Stimulated activated CD4-positive, alpha-beta T cell treated with anti-CD3 and anti-CD28 coated beads, Interleukin-2, amount 100 ng/mL, for 24 hours (primary cell): ENCODE measurements at regions not wholly inside any gene's neighbourhood (a gene's known extent, or its start where the extent isn't known, plus 50 kb on each side); places are given as distances from the start of the nearest gene placed in this dataset.
"Not testable (repeated sequence)": the region's sequence is repeated elsewhere in the genome, so short reads cannot be mapped to it uniquely, and the experiment has no call there.

Experiments used
- DNase-seq, 2 donors: peaks; one replicate each; pipeline ENCODE4 v3.0.0-alpha.2; 2020

GRCh38 chr2:143996974-143997373 lies 522.9 kb downstream of the ZEB2 start:
- DNase-seq, result no peak

GRCh38 chr2:143994961-143995360 lies 525.0 kb downstream of the ZEB2 start:
- DNase-seq, result no peak

GRCh38 chr2:143991596-143991995 lies 528.3 kb downstream of the ZEB2 start:
- DNase-seq, result not testable (repeated sequence)

- DNase-seq, result no peak
Observed at GRCh38 chr2:143988082-143988481, 531.8 kb downstream of the ZEB2 start.

- DNase-seq, result no peak
Observed at GRCh38 chr2:143981428-143981827, 538.5 kb downstream of the ZEB2 start.

GRCh38 chr2:143977356-143977755 lies 542.6 kb downstream of the ZEB2 start:
- DNase-seq, result no peak

GRCh38 chr2:143975216-143975615 lies 544.7 kb downstream of the ZEB2 start:
- DNase-seq, result no peak

- no peak for DNase-seq
Observed at GRCh38 chr2:143974262-143974661, 545.7 kb downstream of the ZEB2 start.

- DNase-seq, result no peak
Observed at GRCh38 chr2:143968860-143969259, 551.1 kb downstream of the ZEB2 start.

- no peak for DNase-seq
Observed at GRCh38 chr2:143968360-143968759, 551.6 kb downstream of the ZEB2 start.

- DNase-seq, result no peak
Observed at GRCh38 chr2:143965493-143966164, 554.3 kb downstream of the ZEB2 start.

GRCh38 chr2:143964891-143965290 lies 555.0 kb downstream of the ZEB2 start:
- no peak for DNase-seq

- DNase-seq, result no peak
Observed at GRCh38 chr2:143960177-143960576, 559.7 kb downstream of the ZEB2 start.

- no peak for DNase-seq
Observed at GRCh38 chr2:143957321-143957720, 562.6 kb downstream of the ZEB2 start.

GRCh38 chr2:143955401-143956065 lies 564.4 kb downstream of the ZEB2 start:
- no peak for DNase-seq

GRCh38 chr2:143954844-143955243 lies 565.1 kb downstream of the ZEB2 start:
- DNase-seq, result no peak

GRCh38 chr2:143954186-143954585 lies 565.7 kb downstream of the ZEB2 start:
- DNase-seq, result no peak

- DNase-seq, result no peak
Observed at GRCh38 chr2:143953451-143954030, 566.4 kb downstream of the ZEB2 start.

- no peak for DNase-seq
Observed at GRCh38 chr2:143952536-143952935, 567.4 kb downstream of the ZEB2 start.

- no peak for DNase-seq
Observed at GRCh38 chr2:143950704-143951103, 569.2 kb downstream of the ZEB2 start.

- DNase-seq, result no peak
Observed at GRCh38 chr2:143949121-143949848, 570.6 kb downstream of the ZEB2 start.

- no peak for DNase-seq
Observed at GRCh38 chr2:143948710-143949109, 571.2 kb downstream of the ZEB2 start.
